Sigmoid colon (tissue), 6 donors: ENCODE measurements at regions not wholly inside any gene's neighbourhood (a gene's known extent, or its start where the extent isn't known, plus 50 kb on each side); places are given as distances from the start of the nearest gene placed in this dataset.

Source experiments
- DNase-seq: peaks from one replicate; pipeline ENCODE4 v3.0.0-alpha.2; 2019
- H3K27ac ChIP-seq, 4 donors: fragments of 200-600 bp; sonication (generic); one replicate each; pipeline ENCODE4 v1.5.1; 2016 to 2019; ENCODE audit warnings: mild to moderate bottlenecking in 1 of 4
- H3K27me3 ChIP-seq, 3 donors: fragments of 200-600 bp; sonication (generic); one replicate each; pipeline ENCODE4 v1.5.1; 2019; ENCODE audit warnings: mild to moderate bottlenecking in 1 of 3
- H3K36me3 ChIP-seq, 4 donors: fragments of 200-600 bp; sonication (generic); one replicate each; pipeline ENCODE4 v1.5.1; 2016 to 2019
- H3K4me1 ChIP-seq, 4 donors: fragments of 200-600 bp; sonication (generic); one replicate each; pipeline ENCODE4 v1.5.1; 2017 to 2019
- H3K4me3 ChIP-seq, 4 donors: fragments of 200-600 bp; sonication (generic); one replicate each; pipeline ENCODE4 v1.5.1; 2017 to 2019; ENCODE audit warnings: mild to moderate bottlenecking in 2 of 4, moderate library complexity in 1 of 4
- H3K9me3 ChIP-seq, 4 donors: fragments of 200-600 bp in 3 of 4; sonication (generic) in 3 of 4; one replicate each; pipeline versions ENCODE4 v1.5.1 to v1.6.1; 2013 to 2019
- CTCF ChIP-seq, 4 experiments: fragments of 450-650 bp in 3 of 4; fragments of 200-600 bp in 1 of 4; IDR thresholded peaks; one replicate each; pipeline ENCODE4 v1.5.1; 2016 to 2019; ENCODE audit warnings: antibody characterized with exemption in 4 of 4, mild to moderate bottlenecking in 3 of 4, moderate library complexity in 2 of 4
- EP300 ChIP-seq, 4 donors: sonication (generic); formaldehyde crosslinking; IDR thresholded peaks; one replicate each; pipeline ENCODE4 v1.6.1; 2017; ENCODE audit warnings: antibody characterized with exemption in 4 of 4
- POLR2A ChIP-seq, 2 donors: fragments of 450-650 bp; IDR thresholded peaks; one replicate each; pipeline ENCODE4 v1.6.1; 2016; ENCODE audit warnings: antibody characterized with exemption in 2 of 2, mild to moderate bottlenecking in 2 of 2, moderate library complexity in 2 of 2
- POLR2AphosphoS5 ChIP-seq, 4 donors: sonication (generic); formaldehyde crosslinking; IDR thresholded peaks; one replicate each; pipeline ENCODE4 v1.6.1; 2017; ENCODE audit warnings: antibody characterized with exemption in 4 of 4
- WGBS, 2 donors: extraction: QIAGEN DNeasy Blood & Tissue Kit; methylation state at CpG; one replicate each; pipeline ENCODE4 v1.1.7; 2013; 5-methylcytosine and 5-hydroxymethylcytosine counted together
- intact Hi-C: fragments of 100-400 bp; cut with DNase I; formaldehyde crosslinking; loops from one replicate; pipeline ENCODE4 v1.15.1; 2023
- small RNA-seq, 3 donors: library from RNA; depleted of rRNA; stranded (forward); fragments of <200 nt; gene quantifications; one replicate each; pipeline ENCODE3, GENCODE V24; 2016
- donor health status: healthy with polysubstance abuse.
- donor health status: healthy.

GRCh38 chr12:31783996-31784645 is 55.3 kb upstream of the AMN1 start:
- Histone ChIP-seq H3K27me3 (no peaks in the 10 kb centered on the region), H3K4me3 (no peak overlapping the region), H3K36me3 (no peaks in the 10 kb centered on the region), H3K27ac (no peak overlapping the region), H3K9me3 (no peaks in the 10 kb centered on the region), H3K4me1 (no peaks in the 10 kb centered on the region)
- no peak for TF ChIP-seq POLR2A (IDR thresholded peaks at IDR 0.05)
- no peak for TF ChIP-seq CTCF (IDR thresholded peaks at IDR 0.05)
- DNase-seq: no peak
- WGBS, 2 donors: 79% methylated on average over 3 of the region's 3 CpGs
- intact Hi-C loops: no loop called here

- Histone ChIP-seq H3K27me3 (no peaks in the 10 kb centered on the region), H3K36me3 (no peaks in the 10 kb centered on the region), H3K4me3 (no peak overlapping the region), H3K9me3 (no peaks in the 10 kb centered on the region), H3K27ac (no peak overlapping the region), H3K4me1 (no peaks in the 10 kb centered on the region)
- WGBS, 2 donors: 87 to 89% methylated on average over 1 of the region's 1 CpG
- no peak for DNase-seq
- TF ChIP-seq EP300 (IDR thresholded peaks at IDR 0.05) (no peak), POLR2A (IDR thresholded peaks at IDR 0.05) (no peak)
- intact Hi-C loops: no loop called here
These were observed 54.7 kb upstream of the AMN1 start for GRCh38 chr12:31783556-31783955.

GRCh38 chr12:31781894-31782540 is 53.2 kb upstream of the AMN1 start:
- 87 to 93% methylated on average over 17 of the region's 17 CpGs for WGBS, 2 donors
- Histone ChIP-seq H3K27ac (no peak overlapping the region), H3K4me1 (no peaks in the 10 kb centered on the region), H3K36me3 (no peaks in the 10 kb centered on the region), H3K27me3 (no peaks in the 10 kb centered on the region), H3K9me3 (no peaks in the 10 kb centered on the region), H3K4me3 (no peak overlapping the region)
- TF ChIP-seq CTCF (IDR thresholded peaks at IDR 0.05) (no peak), POLR2AphosphoS5 (IDR thresholded peaks at IDR 0.05) (no peak), POLR2A (IDR thresholded peaks at IDR 0.05) (no peak), EP300 (IDR thresholded peaks at IDR 0.05) (no peak)
- no peak for DNase-seq
- intact Hi-C loops: no loop called here

GRCh38 chr12:31780096-31780495 is 51.3 kb upstream of the AMN1 start:
- TF ChIP-seq EP300 (IDR thresholded peaks at IDR 0.05): no peak
- TF ChIP-seq POLR2A (IDR thresholded peaks at IDR 0.05): no peak
- no peak for TF ChIP-seq POLR2AphosphoS5 (IDR thresholded peaks at IDR 0.05)
- no peak for TF ChIP-seq CTCF (IDR thresholded peaks at IDR 0.05)
- no peak for DNase-seq
- intact Hi-C loops: no loop called here
- Histone ChIP-seq H3K27ac (no peak overlapping the region), H3K9me3 (no peaks in the 10 kb centered on the region), H3K4me3 (no peak overlapping the region), H3K36me3 (no peaks in the 10 kb centered on the region), H3K27me3 (no peaks in the 10 kb centered on the region), H3K4me1 (no peaks in the 10 kb centered on the region)
- WGBS, 2 donors: 91% methylated on average over 5 of the region's 5 CpGs

GRCh38 chr12:31778687-31779086 is 49.9 kb upstream of the AMN1 start:
- intact Hi-C loops: no loop called here
- TF ChIP-seq CTCF (IDR thresholded peaks at IDR 0.05) (no peak), POLR2A (IDR thresholded peaks at IDR 0.05) (no peak), EP300 (IDR thresholded peaks at IDR 0.05) (no peak), POLR2AphosphoS5 (IDR thresholded peaks at IDR 0.05) (no peak)
- no peaks in the 10 kb centered on the region for H3K9me3 ChIP-seq
- 79 to 87% methylated on average over 5 of the region's 5 CpGs for WGBS, 2 donors
- no peak overlapping the region for H3K4me3 ChIP-seq
- no peak overlapping the region for H3K27ac ChIP-seq
- no peaks in the 10 kb centered on the region for H3K36me3 ChIP-seq
- no peak for DNase-seq
- H3K4me1 ChIP-seq: no peaks in the 10 kb centered on the region
- H3K27me3 ChIP-seq: no peaks in the 10 kb centered on the region

Small RNA genes lying in the stretch of these regions (small RNA-seq; reads per million reads assigned to genes)
- gene RF00402: 0 reads per million in 3 donors
- gene RNU6-1069P: 0 reads per million in 3 donors
